Astrocyte of the cerebellum (primary cell): ENCODE measurements at regions not wholly inside any gene's neighbourhood (a gene's known extent, or its start where the extent isn't known, plus 50 kb on each side); places are given as distances from the start of the nearest gene placed in this dataset.

Source experiments
- DNase-seq: peaks from one replicate; pipeline ENCODE4 v3.0.0-alpha.2; 2011; ENCODE audit warnings: low read depth
- H3K4me3 ChIP-seq: 2 replicates; pipeline ENCODE4 v1.5.1; 2011; ENCODE audit warnings: mild to moderate bottlenecking, low read depth, low read length, moderate library complexity
- CTCF ChIP-seq: IDR thresholded peaks from 2 replicates; pipeline ENCODE4 v1.5.1; 2012; ENCODE audit warnings: low read length, low read depth, moderate library complexity, mild to moderate bottlenecking; ENCODE audit errors: missing control alignments
- in situ Hi-C: cut with HindIII; loops from 2 replicates; pipeline ENCODE4 v1.10.0; 2017; ENCODE audit warnings: low sequenced_read_pairs

GRCh38 chr18:75503615-75504014, 76.1 kb upstream of the SMIM21 start:
- no peak for TF ChIP-seq CTCF
- DNase-seq, result no peak
- in situ Hi-C loops, result no loop called here
- H3K4me3 ChIP-seq, result no peak overlapping the region

DNA sequence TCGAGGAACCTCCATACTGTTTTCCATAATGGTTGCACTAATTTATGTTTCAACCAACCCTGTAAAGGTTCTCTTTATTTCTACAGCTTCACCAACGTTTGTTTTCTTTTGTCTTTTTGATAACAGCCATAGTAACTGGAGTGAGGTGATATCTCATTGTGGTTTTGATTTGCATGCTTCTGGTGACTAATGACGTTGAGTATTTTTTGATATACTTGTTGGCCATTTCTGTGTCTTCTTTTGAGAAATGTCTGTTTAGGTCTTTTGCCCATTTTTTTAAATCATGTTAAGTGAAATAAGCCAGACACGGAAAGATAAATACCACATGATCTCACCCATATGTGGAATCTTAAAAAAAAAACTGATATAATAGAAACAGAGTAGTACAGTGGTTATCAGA, 74.8 kb upstream of the SMIM21 start:
- in situ Hi-C loops, result no loop called here
- no peak for DNase-seq
- no peak for TF ChIP-seq CTCF
- no peak overlapping the region for H3K4me3 ChIP-seq

- H3K4me3 ChIP-seq, result no peak overlapping the region
- in situ Hi-C loops, result no loop called here
- DNase-seq, result no peak
- TF ChIP-seq CTCF, result no peak
Measured at GRCh38 chr18:75500545-75500944, 73.0 kb upstream of the SMIM21 start.

GRCh38 chr18:75497576-75498235, 70.2 kb upstream of the SMIM21 start:
- H3K4me3 ChIP-seq, result no peak overlapping the region
- TF ChIP-seq CTCF, result no peak
- DNase-seq, result no peak
- in situ Hi-C loops, result no loop called here

- DNase-seq, result no peak
- H3K4me3 ChIP-seq, result no peak overlapping the region
- no peak for TF ChIP-seq CTCF
- in situ Hi-C loops, result no loop called here
Measured at GRCh38 chr18:75496151-75496550, 68.6 kb upstream of the SMIM21 start.

DNA sequence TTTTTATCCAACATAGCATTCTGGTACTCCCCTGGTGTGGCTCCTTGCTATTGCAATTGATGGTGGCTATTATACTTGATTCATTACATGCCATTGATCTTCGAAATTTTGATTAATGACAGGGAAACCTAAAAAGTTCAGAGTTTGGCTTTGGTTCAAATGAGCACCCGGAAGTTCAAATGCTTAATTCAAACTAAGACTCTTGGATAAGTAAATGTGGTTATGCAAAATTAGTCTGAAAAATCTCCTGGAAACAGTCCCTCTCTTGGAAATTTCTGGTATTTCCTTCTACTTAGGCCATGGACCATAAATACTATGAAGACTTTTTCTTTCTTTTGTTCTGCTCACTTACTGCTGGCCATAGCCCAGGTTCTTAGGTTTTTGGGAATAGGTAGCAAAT, 65.3 kb upstream of the SMIM21 start:
- H3K4me3 ChIP-seq, result no peak overlapping the region
- no peak for TF ChIP-seq CTCF
- in situ Hi-C loops, result no loop called here
- DNase-seq, result peak; percentile 49
